GM12864 (cell line): ENCODE measurements at regions not wholly inside any gene's neighbourhood (a gene's known extent, or its start where the extent isn't known, plus 50 kb on each side); places are given as distances from the start of the nearest gene placed in this dataset.
A peak's percentile ranks its signal among the peaks of the same experiment; 100 is the strongest.
"Not testable (repeated sequence)": the region's sequence is repeated elsewhere in the genome, so short reads cannot be mapped to it uniquely, and the experiment has no call there.

Source experiments
- DNase-seq: peaks from one replicate; pipeline ENCODE4 v3.0.0-alpha.2; 2011; ENCODE audit warnings: low read depth
- H3K4me3 ChIP-seq: 2 replicates; pipeline ENCODE4 v1.5.1; 2011; ENCODE audit warnings: mild to moderate bottlenecking, low read depth, low read length, control low read depth
- CTCF ChIP-seq: IDR thresholded peaks from 2 replicates; pipeline ENCODE4 v1.5.1; 2011; ENCODE audit warnings: low read depth, mild to moderate bottlenecking, moderate library complexity, low read length, control low read depth, inconsistent platforms; ENCODE audit errors: missing control alignments

- DNase-seq: no peak
- TF ChIP-seq CTCF: no peak
- no peak overlapping the region for H3K4me3 ChIP-seq
These were observed 188.3 kb downstream of the NAF1 start for GRCh38 chr4:162978398-162978797.

GRCh38 chr4:162977788-162978187, 188.9 kb downstream of the NAF1 start:
- no peak for TF ChIP-seq CTCF
- DNase-seq: no peak
- H3K4me3 ChIP-seq: no peak overlapping the region

- DNase-seq: no peak
- no peak for TF ChIP-seq CTCF
- no peak overlapping the region for H3K4me3 ChIP-seq
These were observed 193.9 kb downstream of the NAF1 start for GRCh38 chr4:162972661-162973330.

- no peak overlapping the region for H3K4me3 ChIP-seq
- TF ChIP-seq CTCF: no peak
- no peak for DNase-seq
These were observed 197.5 kb downstream of the NAF1 start for GRCh38 chr4:162969194-162969593.

GRCh38 chr4:162965978-162966377, 200.7 kb downstream of the NAF1 start:
- H3K4me3 ChIP-seq, DNase-seq: not testable (repeated sequence)

GRCh38 chr4:162959046-162959445, 207.6 kb downstream of the NAF1 start:
- no peak for DNase-seq
- peak; percentile 27 for TF ChIP-seq CTCF
- no peak overlapping the region for H3K4me3 ChIP-seq

GRCh38 chr4:162957521-162958143, 209.1 kb downstream of the NAF1 start:
- no peak for DNase-seq
- no peak for TF ChIP-seq CTCF
- no peak overlapping the region for H3K4me3 ChIP-seq
